Pancreas (tissue), 10 donors: ENCODE measurements at regions not wholly inside any gene's neighbourhood (a gene's known extent, or its start where the extent isn't known, plus 50 kb on each side); places are given as distances from the start of the nearest gene placed in this dataset.

Experiments
- ATAC-seq, 4 donors: fragments of 200-7000 bp; cut with Tn5 transposase; one replicate each; pipeline versions ENCODE4 v1.8.0 to v1.9.1; 2020; ENCODE audit warnings: mild to moderate bottlenecking in 4 of 4, moderate library complexity in 4 of 4
- DNase-seq, 6 donors: peaks; one replicate each; pipeline ENCODE4 v3.0.0-alpha.2; 2020
- FAIRE-seq: peaks from 2 replicates; lab custom pipeline; 2012; peaks lifted over from hg19 to GRCh38; lab: Jason Lieb, UNC
- H3K27ac ChIP-seq, 4 donors: fragments of 200-600 bp; sonication (generic); 1 replicate in 3 of 4; 2 replicates in 1 of 4; pipeline versions ENCODE4 v1.5.0 to v1.8.0; 2020
- H3K27me3 ChIP-seq, 4 donors: fragments of 200-600 bp; one replicate each; pipeline ENCODE4 v1.8.0; 2021
- H3K36me3 ChIP-seq, 3 donors: fragments of 200-600 bp; sonication (generic) in 1 of 3; one replicate each; pipeline versions ENCODE4 v1.5.0 to v1.8.0; 2020 to 2021
- H3K4me1 ChIP-seq, 3 donors: fragments of 200-600 bp; one replicate each; pipeline ENCODE4 v1.8.0; 2021
- H3K4me3 ChIP-seq, 4 donors: fragments of 200-600 bp; sonication (generic) in 2 of 4; one replicate each; pipeline versions ENCODE4 v1.5.0 to v1.8.0; 2020 to 2021
- H3K9me3 ChIP-seq, 4 donors: fragments of 200-600 bp; one replicate each; pipeline ENCODE4 v1.8.0; 2021
- CTCF ChIP-seq, 4 donors: fragments of 200-600 bp; sonication (generic) in 3 of 4; IDR thresholded peaks; one replicate each; pipeline versions ENCODE4 v1.5.0 to v1.8.0; 2021; ENCODE audit warnings: antibody characterized with exemption in 4 of 4
- WGBS, 2 donors: extraction: QIAGEN DNeasy Blood & Tissue Kit; methylation state at CpG; one replicate each; pipeline ENCODE4 v1.1.7; 2013; 5-methylcytosine and 5-hydroxymethylcytosine counted together
- intact Hi-C, 3 donors: fragments of 100-400 bp; cut with DNase I; formaldehyde crosslinking; loops; one replicate each; pipeline versions ENCODE4 v1.11.1 to v1.14.2; 2022
- donor health status: healthy with polysubstance abuse.
- donor health status: DM: no; HTN: no; CAD: no; lungs with moderate emphysema.
- donor health status: DM: no; HTN: no; CAD: no.
- donor health status: control.
- donor health status: control.
- donor health status: Bipolar disorder and iron deficiency.
- donor health status: DM: yes; HTN: yes; CAD: no.
- donor health status: DM: no; HTN: no; CAD: no.
- donor health status: DM: no; HTN: no; CAD: no.
- donor health status: DM: yes; HTN: yes; CAD: no.

DNA sequence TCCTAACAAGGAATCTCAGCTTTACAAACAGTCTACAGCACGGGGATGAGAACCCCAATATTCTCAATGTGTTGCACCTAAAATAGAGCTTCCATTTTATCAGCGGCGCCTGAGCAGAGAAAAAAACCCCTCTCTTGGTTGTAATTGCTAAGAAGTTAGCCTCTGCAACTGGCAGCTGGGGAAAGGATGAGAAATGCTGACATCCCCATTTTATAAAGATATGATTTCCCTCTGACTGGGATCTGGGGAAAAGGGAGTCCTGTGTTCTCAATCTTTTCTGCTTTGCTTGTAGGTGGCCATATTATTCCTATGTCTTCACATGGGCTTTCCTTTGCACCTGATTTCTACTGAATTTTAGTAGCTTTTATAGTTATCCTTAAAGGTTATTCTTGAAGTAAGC is 981.4 kb upstream of the DDX18 start:
- no peaks in the 10 kb centered on the region for H3K9me3 ChIP-seq
- no peak overlapping the region for H3K4me3 ChIP-seq
- no peaks in the 10 kb centered on the region for H3K4me1 ChIP-seq
- H3K27me3 ChIP-seq: no peaks in the 10 kb centered on the region
- FAIRE-seq: no peak
- no peak for ATAC-seq
- no peak for DNase-seq
- 69 to 77% methylated on average over 3 of the region's 3 CpGs for WGBS, 2 donors
- no peak for TF ChIP-seq CTCF (IDR thresholded peaks at IDR 0.05)
- intact Hi-C loops: no loop called here
- H3K27ac ChIP-seq: no peak overlapping the region
- no peaks in the 10 kb centered on the region for H3K36me3 ChIP-seq

DNA sequence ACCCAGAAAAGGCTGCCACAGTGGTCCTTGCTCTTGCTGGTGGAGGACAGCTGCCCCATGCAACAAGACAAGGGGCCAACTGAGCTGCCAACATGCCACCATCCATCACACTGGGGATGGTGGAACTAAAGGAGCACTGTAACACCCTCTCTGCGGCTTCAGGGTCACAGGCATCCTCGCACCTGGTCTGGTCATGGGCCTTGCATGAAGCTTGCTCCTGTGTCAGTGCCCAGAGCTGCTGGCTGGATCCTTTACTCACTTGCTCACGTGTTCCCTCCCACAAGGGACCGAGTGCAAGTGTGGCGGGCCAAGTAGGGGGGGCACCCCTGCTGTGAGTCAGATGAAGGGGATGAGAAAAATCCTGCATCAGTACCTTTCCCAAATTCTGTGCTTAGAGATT is 972.3 kb upstream of the DDX18 start:
- DNase-seq: peak in 1 of 6 donors; percentile 40
- FAIRE-seq: no peak
- Histone ChIP-seq H3K27me3 (no peaks in the 10 kb centered on the region), H3K9me3 (no peaks in the 10 kb centered on the region), H3K27ac (no peak overlapping the region), H3K36me3 (no peaks in the 10 kb centered on the region), H3K4me3 (no peak overlapping the region), H3K4me1 (no peaks in the 10 kb centered on the region)
- TF ChIP-seq CTCF (IDR thresholded peaks at IDR 0.05): no peak
- ATAC-seq: no peak
- WGBS, 2 donors: 64 to 69% methylated on average over 5 of the region's 5 CpGs
- intact Hi-C loops: no loop called here

- H3K9me3 ChIP-seq: no peaks in the 10 kb centered on the region
- H3K4me1 ChIP-seq: no peaks in the 10 kb centered on the region
- H3K4me3 ChIP-seq: no peak overlapping the region
- no peaks in the 10 kb centered on the region for H3K36me3 ChIP-seq
- intact Hi-C loops: no loop called here
- H3K27me3 ChIP-seq: no peaks in the 10 kb centered on the region
- ATAC-seq (no peak), DNase-seq (no peak), FAIRE-seq (no peak)
- WGBS, 2 donors: 71 to 79% methylated on average over 4 of the region's 4 CpGs
- no peak overlapping the region for H3K27ac ChIP-seq
- no peak for TF ChIP-seq CTCF (IDR thresholded peaks at IDR 0.05)
Measured at GRCh38 chr2:116859708-116860107, 954.8 kb upstream of the DDX18 start.

- no peak for ATAC-seq
Measured at GRCh38 chr2:116874021-116874420, 940.5 kb upstream of the DDX18 start.

DNA sequence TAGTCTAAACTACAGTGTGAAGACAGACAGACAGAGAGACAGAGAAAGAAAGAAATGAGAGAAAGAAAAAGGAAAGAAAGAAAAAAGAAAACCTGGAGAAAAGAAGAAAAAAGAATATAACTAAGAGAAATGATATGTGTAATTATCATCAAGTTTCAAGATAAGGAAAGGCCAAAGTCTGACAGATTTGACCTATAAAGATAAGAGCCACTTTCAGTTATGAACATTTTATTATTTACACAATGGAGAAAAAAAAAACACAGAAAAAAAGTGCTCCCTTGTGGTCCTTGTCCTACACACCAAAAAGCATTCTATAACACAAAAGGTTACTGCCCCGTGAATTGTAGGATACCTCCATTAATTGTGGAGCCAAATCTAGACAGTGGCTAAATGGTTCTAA is 937.2 kb upstream of the DDX18 start:
- Histone ChIP-seq H3K4me1 (no peaks in the 10 kb centered on the region), H3K9me3 (no peaks in the 10 kb centered on the region), H3K27ac (no peak overlapping the region), H3K36me3 (no peaks in the 10 kb centered on the region), H3K4me3 (no peak overlapping the region), H3K27me3 (no peaks in the 10 kb centered on the region)
- 34 to 42% methylated on average over 1 of the region's 1 CpG for WGBS, 2 donors
- intact Hi-C loops: no loop called here
- ATAC-seq: no peak
- FAIRE-seq: no peak
- TF ChIP-seq CTCF (IDR thresholded peaks at IDR 0.05): no peak
- DNase-seq: no peak

More at GRCh38 chr2:116874021-116874420, 940.5 kb upstream of the DDX18 start:
- no peaks in the 10 kb centered on the region for H3K36me3 ChIP-seq
- intact Hi-C loops: no loop called here
- WGBS, 2 donors: 60 to 70% methylated on average over 5 of the region's 5 CpGs
- H3K27me3 ChIP-seq: no peaks in the 10 kb centered on the region
- FAIRE-seq: no peak
- TF ChIP-seq CTCF (IDR thresholded peaks at IDR 0.05): no peak
- H3K9me3 ChIP-seq: no peaks in the 10 kb centered on the region
- peak in 1 of 6 donors; percentile 13 for DNase-seq
- H3K27ac ChIP-seq: no peak overlapping the region
- H3K4me3 ChIP-seq: no peak overlapping the region
- no peaks in the 10 kb centered on the region for H3K4me1 ChIP-seq
